Raji (cell line): ENCODE measurements at regions not wholly inside any gene's neighbourhood (a gene's known extent, or its start where the extent isn't known, plus 50 kb on each side); places are given as distances from the start of the nearest gene placed in this dataset.

ENCODE experiments used
- POLR2A ChIP-seq: IDR thresholded peaks from 2 replicates; pipeline ENCODE4 v1.6.1; 2011; ENCODE audit warnings: low read depth, low read length, control low read depth; ENCODE audit not compliant: insufficient read depth

GRCh38 chr6:156024339-156024738 lies 568.7 kb upstream of the NOX3 start:
- no peak for TF ChIP-seq POLR2A

- no peak for TF ChIP-seq POLR2A
Measured at GRCh38 chr6:156021746-156022396, 566.2 kb upstream of the NOX3 start.

GRCh38 chr6:156017838-156018237 lies 562.2 kb upstream of the NOX3 start:
- no peak for TF ChIP-seq POLR2A

GRCh38 chr6:156016186-156016976 lies 560.7 kb upstream of the NOX3 start:
- TF ChIP-seq POLR2A = no peak

- TF ChIP-seq POLR2A = no peak
Measured at GRCh38 chr6:156013155-156013554, 557.5 kb upstream of the NOX3 start.

- TF ChIP-seq POLR2A = no peak
Measured at GRCh38 chr6:156009656-156010055, 554.0 kb upstream of the NOX3 start.

- TF ChIP-seq POLR2A = no peak
Measured at GRCh38 chr6:156004796-156005195, 549.2 kb upstream of the NOX3 start.

GRCh38 chr6:155996151-155996550 lies 540.5 kb upstream of the NOX3 start:
- TF ChIP-seq POLR2A = no peak

- no peak for TF ChIP-seq POLR2A
Measured at GRCh38 chr6:155995281-155995680, 539.6 kb upstream of the NOX3 start.

GRCh38 chr6:155994086-155994485 lies 538.4 kb upstream of the NOX3 start:
- no peak for TF ChIP-seq POLR2A

- TF ChIP-seq POLR2A = no peak
Measured at GRCh38 chr6:155993240-155993639, 537.6 kb upstream of the NOX3 start.

GRCh38 chr6:155985660-155986138 lies 530.1 kb upstream of the NOX3 start:
- no peak for TF ChIP-seq POLR2A

- TF ChIP-seq POLR2A = no peak
Measured at GRCh38 chr6:155980768-155981079, 525.1 kb upstream of the NOX3 start.

- no peak for TF ChIP-seq POLR2A
Measured at GRCh38 chr6:155980014-155980767, 524.6 kb upstream of the NOX3 start.

- no peak for TF ChIP-seq POLR2A
Measured at GRCh38 chr6:155975506-155975905, 519.9 kb upstream of the NOX3 start.

GRCh38 chr6:155974811-155975323 lies 519.2 kb upstream of the NOX3 start:
- no peak for TF ChIP-seq POLR2A
